Panc1 (cell line): ENCODE measurements at regions not wholly inside any gene's neighbourhood (a gene's known extent, or its start where the extent isn't known, plus 50 kb on each side); places are given as distances from the start of the nearest gene placed in this dataset.

Source experiments
- CTCF ChIP-seq: fragments of 450-650 bp; IDR thresholded peaks from 2 replicates; pipeline ENCODE4 v1.5.1; 2017; ENCODE audit warnings: mild to moderate bottlenecking
- POLR2AphosphoS5 ChIP-seq: IDR thresholded peaks from 2 replicates; pipeline ENCODE4 v1.6.1; 2012; ENCODE audit warnings: mild to moderate bottlenecking, low read depth, low read length, moderate library complexity
- REST ChIP-seq, 2 experiments: IDR thresholded peaks; 2 replicates each; pipeline ENCODE4 v1.6.1; 2011 to 2012; ENCODE audit warnings: low read depth in 2 of 2, control low read depth in 1 of 2, low read length in 1 of 2, mild to moderate bottlenecking in 1 of 2, moderate library complexity in 1 of 2; ENCODE audit not compliant: insufficient read depth in 1 of 2
- SIN3A ChIP-seq: IDR thresholded peaks from 2 replicates; pipeline ENCODE4 v1.6.1; 2012; ENCODE audit warnings: low read depth, mild to moderate bottlenecking, low read length, moderate library complexity, borderline replicate concordance; ENCODE audit not compliant: insufficient read depth
- TCF7L2 ChIP-seq: IDR thresholded peaks from 2 replicates; pipeline ENCODE4 v1.6.1; 2011; ENCODE audit warnings: mild to moderate bottlenecking, low read depth, low read length, inconsistent platforms

GRCh38 chr6:170192905-170193304, 98.0 kb downstream of the DLL1 start:
- TF ChIP-seq POLR2AphosphoS5 (no peak), CTCF (no peak), REST (IDR thresholded peaks at IDR 0.05; ENCODE audit: insufficient read depth in 1 of 2, low read depth in 2 of 2, low read length in 1 of 2) (no peak), SIN3A (no peak), TCF7L2 (no peak)
